SK-N-SH (cell line): ENCODE measurements at regions not wholly inside any gene's neighbourhood (a gene's known extent, or its start where the extent isn't known, plus 50 kb on each side); places are given as distances from the start of the nearest gene placed in this dataset.
"Not testable (repeated sequence)": the region's sequence is repeated elsewhere in the genome, so short reads cannot be mapped to it uniquely, and the experiment has no call there.

Experiments
- CTCF ChIA-PET: fragments of 300-600, 350-600 bp; formaldehyde crosslinking; extraction: SDS; loops from one replicate; lab custom pipeline; 2021; lab: Yijun Ruan, JAX
- POLR2A ChIA-PET: fragments of 350-600 bp; sonication (Branson Sonifier 250); formaldehyde crosslinking; extraction: SDS; loops from one replicate; lab custom pipeline; 2020; ENCODE audit warnings: antibody characterized with exemption, inconsistent platforms; lab: Yijun Ruan, JAX
- DNase-seq: peaks from one replicate; pipeline ENCODE4 v3.0.0; 2012
- H2AFZ ChIP-seq: fragments of 200-600 bp; sonication (generic); 2 replicates; pipeline ENCODE4 v1.8.1; 2016; ENCODE audit warnings: antibody characterized with exemption, mild to moderate bottlenecking, low read depth
- H3F3A ChIP-seq: fragments of 200-600 bp; sonication (generic); replicated peaks from 2 replicates; pipeline ENCODE3; 2016; ENCODE audit warnings: antibody characterized with exemption, mild to moderate bottlenecking; ENCODE audit not compliant: insufficient read depth
- H3K27ac ChIP-seq, 2 experiments: fragments of 200-500 bp in 1 of 2; fragments of 200-600 bp in 1 of 2; sonication (Bioruptor generic) in 1 of 2; sonication (generic), shearing (Covaris generic) in 1 of 2; 2 replicates each; pipeline versions ENCODE4 v1.5.1 to v1.6.1; 2014 to 2016; ENCODE audit warnings: low read depth in 2 of 2, inconsistent platforms in 1 of 2, low read length in 1 of 2, mild to moderate bottlenecking in 1 of 2, mixed read lengths in 1 of 2
- H3K27me3 ChIP-seq: fragments of 200-600 bp; sonication (generic), shearing (Covaris generic); 2 replicates; pipeline ENCODE4 v1.6.1; 2016; ENCODE audit warnings: mixed run types; ENCODE audit not compliant: insufficient read depth
- H3K36me3 ChIP-seq, 2 experiments: fragments of 200-500 bp in 1 of 2; fragments of 200-600 bp in 1 of 2; sonication (Bioruptor generic) in 1 of 2; sonication (generic) in 1 of 2; replicated peaks in 1 of 2; 2 replicates each; pipeline versions ENCODE3 to v1.5.1; 2014 to 2016; ENCODE audit warnings: low read length in 1 of 2, mild to moderate bottlenecking in 1 of 2; ENCODE audit not compliant: insufficient read depth in 2 of 2, control insufficient read depth in 1 of 2
- H3K4me1 ChIP-seq, 2 experiments: fragments of 200-500 bp in 1 of 2; fragments of 200-600 bp in 1 of 2; sonication (Bioruptor generic) in 1 of 2; sonication (generic), shearing (Covaris generic) in 1 of 2; 2 replicates each; pipeline versions ENCODE4 v1.5.1 to v1.6.1; 2014 to 2016; ENCODE audit warnings: low read depth in 1 of 2, low read length in 1 of 2, mixed run types in 1 of 2; ENCODE audit not compliant: insufficient read depth in 2 of 2, control insufficient read depth in 1 of 2
- H3K4me2 ChIP-seq: fragments of 200-600 bp; sonication (generic), shearing (Covaris generic); 2 replicates; pipeline ENCODE4 v1.6.1; 2017; ENCODE audit warnings: mixed run types
- H3K4me3 ChIP-seq, 2 experiments: fragments of 200-500 bp in 1 of 2; fragments of 200-600 bp in 1 of 2; sonication (Bioruptor generic) in 1 of 2; sonication (generic), shearing (Covaris generic) in 1 of 2; 2 replicates each; pipeline versions ENCODE4 v1.5.1 to v1.8.1; 2014 to 2016; ENCODE audit warnings: low read depth in 2 of 2, inconsistent platforms in 1 of 2, low read length in 1 of 2, mild to moderate bottlenecking in 1 of 2, mixed read lengths in 1 of 2, moderate library complexity in 1 of 2
- H3K79me2 ChIP-seq: fragments of 200-600 bp; sonication (generic); 2 replicates; pipeline ENCODE4 v1.8.1; 2017; ENCODE audit warnings: mild to moderate bottlenecking; ENCODE audit not compliant: insufficient read depth
- H3K9ac ChIP-seq: fragments of 200-600 bp; sonication (generic); 2 replicates; pipeline ENCODE4 v1.6.1; 2017; ENCODE audit warnings: mixed run types
- H3K9me2 ChIP-seq: fragments of 200-600 bp; sonication (generic); 2 replicates; pipeline ENCODE4 v1.6.1; 2017; ENCODE audit warnings: mixed run types
- H3K9me3 ChIP-seq: fragments of 200-600 bp; sonication (generic); 2 replicates; pipeline ENCODE4 v1.6.1; 2017; ENCODE audit warnings: mixed run types, mild to moderate bottlenecking, moderate library complexity
- H4K20me1 ChIP-seq: fragments of 200-600 bp; sonication (generic); 2 replicates; pipeline ENCODE4 v1.6.1; 2017; ENCODE audit warnings: mild to moderate bottlenecking, mixed run types; ENCODE audit not compliant: insufficient read depth
- CHD2 ChIP-seq: fragments of 150-350 bp; IDR thresholded peaks from 2 replicates; pipeline ENCODE4 v1.6.1; 2018; ENCODE audit warnings: low read length; ENCODE audit not compliant: partially characterized antibody
- CTCF ChIP-seq: fragments of 200-600 bp; sonication (generic); IDR thresholded peaks from 2 replicates; pipeline ENCODE4 v1.6.1; 2017; ENCODE audit warnings: antibody characterized with exemption, mild to moderate bottlenecking, moderate library complexity
- EP300 ChIP-seq, 2 experiments: IDR thresholded peaks; 2 replicates each; pipeline versions ENCODE4 v1.4.0 to v1.6.1; 2012; ENCODE audit warnings: borderline replicate concordance in 1 of 2, low read depth in 1 of 2, low read length in 1 of 2
- FOXJ3 ChIP-seq: sonication (generic); formaldehyde crosslinking; IDR thresholded peaks from 2 replicates; pipeline ENCODE4 v1.5.1; 2020; ENCODE audit warnings: mild to moderate bottlenecking, missing genetic modification reagents
- GATA2 ChIP-seq: sonication (generic); formaldehyde crosslinking; IDR thresholded peaks from 2 replicates; pipeline ENCODE4 v1.5.0; 2020; ENCODE audit warnings: mild to moderate bottlenecking, missing genetic modification reagents
- MAX ChIP-seq: IDR thresholded peaks from 2 replicates; pipeline ENCODE4 v1.4.0; 2012; ENCODE audit warnings: low read depth
- MXI1 ChIP-seq: IDR thresholded peaks from 2 replicates; pipeline ENCODE4 v1.6.1; 2012; ENCODE audit warnings: mild to moderate bottlenecking, low read depth, low read length, improper control_type of control experiment
- NFIC ChIP-seq: IDR thresholded peaks from 2 replicates; pipeline ENCODE4 v1.4.0; 2012; ENCODE audit warnings: borderline replicate concordance
- NRF1 ChIP-seq: IDR thresholded peaks from 2 replicates; pipeline ENCODE4 v1.6.1; 2012; ENCODE audit warnings: low read depth, mild to moderate bottlenecking, low read length
- PBX3 ChIP-seq: IDR thresholded peaks from 2 replicates; pipeline ENCODE4; 2012
- POLR2AphosphoS5 ChIP-seq: IDR thresholded peaks from 2 replicates; pipeline ENCODE4 v1.6.1; 2012; ENCODE audit warnings: low read depth, low read length
- RCOR1 ChIP-seq: fragments of 150-350 bp; IDR thresholded peaks from 2 replicates; pipeline ENCODE4 v1.6.1; 2017; ENCODE audit warnings: antibody characterized with exemption, low read length
- RFX5 ChIP-seq: IDR thresholded peaks from 2 replicates; pipeline ENCODE4 v1.6.1; 2012; ENCODE audit warnings: mild to moderate bottlenecking, improper control_type of control experiment, low read length
- SMC3 ChIP-seq: IDR thresholded peaks from 2 replicates; pipeline ENCODE4 v1.6.1; 2012; ENCODE audit warnings: low read depth, low read length, improper control_type of control experiment
- TAF1 ChIP-seq: IDR thresholded peaks from 2 replicates; pipeline ENCODE4 v1.6.1; 2012; ENCODE audit warnings: low read depth, mild to moderate bottlenecking, low read length, moderate library complexity, borderline replicate concordance
- TCF12 ChIP-seq: IDR thresholded peaks from 2 replicates; pipeline ENCODE4 v1.4.0; 2012
- TEAD4 ChIP-seq: IDR thresholded peaks from 2 replicates; pipeline ENCODE4 v1.4.0; 2012; ENCODE audit warnings: mild to moderate bottlenecking, borderline replicate concordance; ENCODE audit not compliant: insufficient read depth
- USF2 ChIP-seq: fragments of 150-350 bp; IDR thresholded peaks from 2 replicates; pipeline ENCODE4 v1.6.1; 2017; ENCODE audit warnings: antibody characterized with exemption, low read length, low read depth, borderline replicate concordance
- YY1 ChIP-seq: IDR thresholded peaks from 2 replicates; pipeline ENCODE4 v1.4.0; 2012; ENCODE audit warnings: low read depth, mild to moderate bottlenecking
- WGBS: methylation state at CpG from one replicate; pipeline ENCODE4 v1.1.6; 2017; ENCODE audit warnings: low lambda C conversion rate; 5-methylcytosine and 5-hydroxymethylcytosine counted together

- TF ChIP-seq PBX3: no peak
- no peak for TF ChIP-seq RFX5
- no peak for TF ChIP-seq GATA2
- TF ChIP-seq NFIC: no peak
- no peak for TF ChIP-seq EP300 (IDR thresholded peaks at IDR 0.05; ENCODE audit: borderline replicate concordance in 1 of 2, low read depth in 1 of 2, low read length in 1 of 2)
- no peak for TF ChIP-seq POLR2AphosphoS5
- TF ChIP-seq SMC3: no peak
- TF ChIP-seq TAF1: no peak
- no peak; the same call in 1 of the 2 replicates for TF ChIP-seq YY1
- TF ChIP-seq MAX: no peak
- TF ChIP-seq MXI1: no peak
- TF ChIP-seq CTCF: no peak
Observed at GRCh38 chr2:19169134-19169768, 189.2 kb downstream of the OSR1 start (continued).

GRCh38 chr2:19164099-19164498, 194.3 kb downstream of the OSR1 start:
- H3K4me3 ChIP-seq, H3K27me3 ChIP-seq, H3K27ac ChIP-seq, CTCF ChIA-PET, H4K20me1 ChIP-seq, H3K9me2 ChIP-seq, H3F3A ChIP-seq, H3K79me2 ChIP-seq, H2AFZ ChIP-seq, H3K4me2 ChIP-seq, POLR2A ChIA-PET, H3K9ac ChIP-seq, DNase-seq, H3K9me3 ChIP-seq, H3K4me1 ChIP-seq, H3K36me3 ChIP-seq: not testable (repeated sequence)
- 70% methylated on average over 9 of the region's 9 CpGs for WGBS

- H3K9me3 ChIP-seq: peaks cover 8% of the 10 kb centered on the region; the same call in 1 of the 2 replicates
- ChIA-PET POLR2A (no interaction called here), CTCF (interaction anchor here (1.1 kb wide), 1 partner anchor 10 kb away, joined by 3 read pairs; no protein-coding TSS in a partner anchor)
- H4K20me1 ChIP-seq: no peaks in the 10 kb centered on the region
- no peaks in the 10 kb centered on the region for H3K36me3 ChIP-seq
- H3K4me1 ChIP-seq: peaks cover 5 to 13% of the 10 kb centered on the region in 2 experiments; a peak in 2 of 4 replicates
- peak overlapping the region in 1 of 2 experiments; percentile 64; a peak in 1 of 4 replicates for H3K27ac ChIP-seq
- peak overlapping the region; percentile 4; the same call in 1 of the 2 replicates for H2AFZ ChIP-seq
- H3K4me2 ChIP-seq: no peak overlapping the region
- DNase-seq: peak; percentile 71
- H3K4me3 ChIP-seq: no peak overlapping the region
- no peaks in the 10 kb centered on the region for H3F3A ChIP-seq
- H3K27me3 ChIP-seq: no peaks in the 10 kb centered on the region
- H3K9ac ChIP-seq: no peak overlapping the region
- no peaks in the 10 kb centered on the region for H3K79me2 ChIP-seq
- WGBS: 24% methylated on average over 4 of the region's 4 CpGs
- no peaks in the 10 kb centered on the region for H3K9me2 ChIP-seq
- TF ChIP-seq TEAD4 (peak; percentile 29; the same call in 1 of the 2 replicates), CHD2 (peak; percentile 77), USF2 (no peak), MXI1 (peak; percentile 45; the same call in 1 of the 2 replicates), RCOR1 (peak; percentile 94), SMC3 (no peak), YY1 (no peak), TCF12 (peak; percentile 72; the same call in 1 of the 2 replicates), NRF1 (no peak), FOXJ3 (CRISPR knock-in tag) (peak; percentile 51), EP300 (IDR thresholded peaks at IDR 0.05; ENCODE audit: borderline replicate concordance in 1 of 2, low read depth in 1 of 2, low read length in 1 of 2) (peak in 1 of 2 experiments; percentile 93; a peak in 2 of 4 replicates), GATA2 (peak; percentile 88), POLR2AphosphoS5 (peak; percentile 47; the same call in 1 of the 2 replicates)
Observed at GRCh38 chr2:19158896-19159295, 199.5 kb downstream of the OSR1 start.
